Activated CD8-positive, alpha-beta T cell treated with anti-CD3 and anti-CD28 coated beads for 36 hours (primary cell): ENCODE measurements at regions not wholly inside any gene's neighbourhood (a gene's known extent, or its start where the extent isn't known, plus 50 kb on each side); places are given as distances from the start of the nearest gene placed in this dataset.
A peak's percentile ranks its signal among the peaks of the same experiment; 100 is the strongest.
"Not testable (repeated sequence)": the region's sequence is repeated elsewhere in the genome, so short reads cannot be mapped to it uniquely, and the experiment has no call there.

Experiments used
- ATAC-seq: fragments of 200-7000 bp; cut with Tn5 transposase; one replicate; pipeline ENCODE4 v1.10.0; 2021; ENCODE audit warnings: mild to moderate bottlenecking, moderate library complexity
- CTCF ChIA-PET: fragments of 350-600 bp; sonication (Branson Sonifier 250); formaldehyde crosslinking; loops from one replicate; lab custom pipeline; 2021; ENCODE audit warnings: antibody characterized with exemption; lab: Charles Lee
- POLR2A ChIA-PET: fragments of 350-600 bp; sonication (Branson Sonifier 250); formaldehyde crosslinking; loops from one replicate; lab custom pipeline; 2021; ENCODE audit warnings: antibody characterized with exemption; lab: Charles Lee
- DNase-seq: peaks from one replicate; pipeline ENCODE4 v3.0.0-alpha.2; 2020
- H3K27ac Mint-ChIP-seq: one replicate; pipeline ENCODE4 v1.8.0; 2021; ENCODE audit warnings: mild to moderate bottlenecking, mixed read lengths
- H3K27me3 Mint-ChIP-seq: one replicate; pipeline ENCODE4 v1.8.0; 2021; ENCODE audit warnings: mixed read lengths
- H3K36me3 Mint-ChIP-seq: one replicate; pipeline ENCODE4 v1.8.0; 2021; ENCODE audit warnings: low read depth, mixed read lengths
- H3K4me1 Mint-ChIP-seq: one replicate; pipeline ENCODE4 v1.8.0; 2021; ENCODE audit warnings: low read depth, mixed read lengths
- H3K4me3 Mint-ChIP-seq: one replicate; pipeline ENCODE4 v1.8.0; 2021; ENCODE audit warnings: mild to moderate bottlenecking, moderate library complexity, mixed read lengths
- H3K9me3 Mint-ChIP-seq: one replicate; pipeline ENCODE4 v1.8.0; 2021; ENCODE audit warnings: mixed read lengths
- CTCF ChIP-seq: fragments of 200-600 bp; IDR thresholded peaks from one replicate; pipeline ENCODE4 v1.8.0; 2022; ENCODE audit warnings: antibody characterized with exemption, mild to moderate bottlenecking
- intact Hi-C: fragments of 100-400 bp; cut with micrococcal nuclease; formaldehyde crosslinking; loops from one replicate; pipeline ENCODE4 v1.10.0; 2022

- H3K27me3 Mint-ChIP-seq = peaks cover 3% of the 10 kb centered on the region
- no peak for ATAC-seq
- TF ChIP-seq CTCF = no peak
Measured at GRCh38 chr20:63139356-63139755, 76.6 kb downstream of the YTHDF1 start.

DNA sequence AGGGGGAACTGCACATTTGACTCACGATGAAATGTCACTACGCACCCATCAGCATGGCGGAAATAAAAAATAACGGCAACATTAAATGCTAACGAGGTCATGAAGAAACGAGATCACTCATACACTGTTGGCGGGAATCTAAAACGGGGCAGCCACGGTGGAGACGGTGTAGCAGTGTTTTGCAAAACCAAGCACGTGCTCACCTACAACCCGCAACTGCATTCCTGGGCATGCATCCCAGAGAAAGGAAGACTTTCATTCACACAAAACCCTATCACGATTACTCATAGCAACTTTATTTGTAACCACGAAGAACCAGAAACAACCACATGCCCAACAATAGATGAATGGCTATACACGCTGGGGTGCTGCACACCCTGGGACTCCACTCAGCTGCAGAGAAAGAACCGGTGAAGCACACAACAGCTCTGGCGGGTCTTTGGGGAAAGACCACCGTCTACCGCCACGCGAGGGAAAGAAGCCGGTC, 77.0 kb downstream of the YTHDF1 start:
- intact Hi-C loops = no loop called here
- Mint-ChIP-seq H3K9me3 (no peaks in the 10 kb centered on the region), H3K4me1 (no peaks in the 10 kb centered on the region), H3K27ac (no peak overlapping the region), H3K27me3 (peaks cover 3% of the 10 kb centered on the region), H3K4me3 (no peak overlapping the region), H3K36me3 (no peaks in the 10 kb centered on the region)
- POLR2A ChIA-PET = interaction anchor here (0.5 kb wide), 1 partner anchor 384 kb away, joined by 3 read pairs; no protein-coding TSS in a partner anchor
- TF ChIP-seq CTCF = no peak
- no peak for ATAC-seq
- CTCF ChIA-PET = no interaction called here
- no peak for DNase-seq

More at GRCh38 chr20:63139356-63139755, 76.6 kb downstream of the YTHDF1 start:
- Mint-ChIP-seq H3K4me1 (no peaks in the 10 kb centered on the region), H3K27ac (no peak overlapping the region), H3K4me3 (no peak overlapping the region), H3K9me3 (no peaks in the 10 kb centered on the region), H3K36me3 (no peaks in the 10 kb centered on the region)
- intact Hi-C loops = no loop called here
- no peak for DNase-seq
- POLR2A ChIA-PET = no interaction called here
- CTCF ChIA-PET = no interaction called here

DNA sequence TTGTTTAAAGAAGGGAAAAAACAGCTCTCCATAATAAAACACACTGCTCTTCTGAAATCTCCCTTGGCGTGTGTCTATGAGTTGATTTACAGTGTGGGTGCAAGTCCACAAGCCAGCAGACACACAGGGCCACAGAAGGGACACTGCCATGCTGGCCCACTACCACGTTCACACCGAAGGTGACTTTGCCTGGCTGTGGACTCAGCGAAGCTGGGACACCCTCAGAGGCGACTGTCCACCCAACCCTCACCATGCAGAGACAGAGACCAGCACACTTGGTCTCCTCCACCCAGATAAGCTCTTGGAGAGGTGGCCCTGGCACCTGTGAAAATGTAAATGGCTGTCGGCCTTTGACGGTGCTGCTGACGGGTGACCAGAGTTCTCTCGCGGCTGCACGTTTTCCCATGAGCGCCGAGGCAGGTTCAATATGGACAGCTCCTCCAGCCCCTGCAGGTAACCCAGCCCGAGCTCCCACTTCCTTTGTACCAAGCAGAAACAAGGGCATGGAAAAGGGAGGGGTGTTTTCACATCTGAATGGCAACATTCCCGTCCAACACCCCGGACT, 78.0 kb downstream of the YTHDF1 start:
- no peak for TF ChIP-seq CTCF
- POLR2A ChIA-PET = no interaction called here
- H3K4me1 Mint-ChIP-seq = no peaks in the 10 kb centered on the region

DNA sequence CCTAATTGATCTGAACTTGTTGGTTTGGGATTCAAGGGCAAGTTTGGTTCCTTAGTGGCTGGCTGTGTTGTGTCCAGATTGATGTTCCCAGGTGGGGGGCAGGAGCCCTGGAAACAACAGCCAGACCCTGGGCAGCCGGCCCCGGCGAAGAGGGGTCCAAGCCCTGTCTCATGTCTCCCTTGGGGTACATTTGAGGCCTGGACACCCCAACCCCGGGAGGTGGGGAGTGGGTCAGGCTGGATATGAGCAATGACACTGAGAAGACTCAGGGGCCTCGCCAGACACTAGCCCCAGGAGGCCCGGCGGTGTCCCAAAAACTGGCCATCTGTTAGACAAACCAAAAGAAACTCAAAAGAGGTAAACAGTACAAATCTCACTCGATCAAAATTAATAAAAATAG, 79.6 kb downstream of the YTHDF1 start:
- ATAC-seq (no peak), DNase-seq (no peak)
- intact Hi-C loops = no loop called here
- Mint-ChIP-seq H3K4me3 (no peak overlapping the region), H3K9me3 (no peaks in the 10 kb centered on the region), H3K27ac (no peak overlapping the region), H3K36me3 (no peaks in the 10 kb centered on the region), H3K27me3 (peaks cover 4% of the 10 kb centered on the region), H3K4me1 (no peaks in the 10 kb centered on the region)
- POLR2A ChIA-PET = no interaction called here
- no peak for TF ChIP-seq CTCF
- CTCF ChIA-PET = no interaction called here

More for the DNA sequence above, 78.0 kb downstream of the YTHDF1 start:
- H3K36me3 Mint-ChIP-seq = no peaks in the 10 kb centered on the region
- intact Hi-C loops = no loop called here
- no peaks in the 10 kb centered on the region for H3K9me3 Mint-ChIP-seq
- CTCF ChIA-PET = no interaction called here
- no peak for ATAC-seq
- no peak overlapping the region for H3K27ac Mint-ChIP-seq
- H3K4me3 Mint-ChIP-seq = no peak overlapping the region
- no peak for DNase-seq
- peaks cover 3% of the 10 kb centered on the region for H3K27me3 Mint-ChIP-seq

GRCh38 chr20:63135411-63135810, 80.5 kb downstream of the YTHDF1 start:
- no peak overlapping the region for H3K27ac Mint-ChIP-seq
- no peaks in the 10 kb centered on the region for H3K4me1 Mint-ChIP-seq
- H3K9me3 Mint-ChIP-seq = no peaks in the 10 kb centered on the region
- no peaks in the 10 kb centered on the region for H3K36me3 Mint-ChIP-seq
- intact Hi-C loops = no loop called here
- peaks cover 6% of the 10 kb centered on the region for H3K27me3 Mint-ChIP-seq
- CTCF ChIA-PET = no interaction called here
- no peak overlapping the region for H3K4me3 Mint-ChIP-seq
- POLR2A ChIA-PET = no interaction called here
- peak; percentile 28 for ATAC-seq
- TF ChIP-seq CTCF = no peak
- peak; percentile 42 for DNase-seq

GRCh38 chr20:63134711-63135361, 81.1 kb downstream of the YTHDF1 start:
- intact Hi-C loops, H3K27me3 Mint-ChIP-seq, CTCF ChIA-PET: not testable (repeated sequence)

More at GRCh38 chr20:63134711-63135361, 81.1 kb downstream of the YTHDF1 start:
- DNase-seq = peak; percentile 26
- peak; percentile 72 for ATAC-seq
- H3K4me3 Mint-ChIP-seq, POLR2A ChIA-PET, H3K27ac Mint-ChIP-seq, H3K9me3 Mint-ChIP-seq, H3K36me3 Mint-ChIP-seq, H3K4me1 Mint-ChIP-seq: not testable (repeated sequence)
